ENCODE measurements at regions not wholly inside any gene's neighbourhood (a gene's known extent, or its start where the extent isn't known, plus 50 kb on each side); places are given as distances from the start of the nearest gene placed in this dataset.

DNA sequence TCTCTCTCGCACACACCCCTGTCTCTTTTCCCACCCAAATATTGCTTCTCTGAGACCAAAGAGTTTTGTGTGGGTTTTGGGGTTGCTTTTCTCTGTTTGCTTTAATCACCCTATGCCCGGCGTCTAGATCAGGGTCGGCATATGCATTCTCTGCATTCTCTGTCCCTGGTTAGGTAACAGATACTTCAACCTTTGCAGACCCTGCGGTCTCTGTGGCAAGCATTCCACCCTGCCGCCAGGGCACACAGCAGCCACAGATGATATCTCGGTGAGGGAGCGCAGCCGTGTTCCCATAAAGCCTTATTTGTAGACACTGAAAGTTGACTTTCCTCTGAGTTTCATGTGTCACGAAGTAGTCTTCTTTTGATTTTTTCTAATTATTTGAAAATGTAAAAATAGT is 110.4 kb upstream of the FZD10 start:
- no peak for TF ChIP-seq EHF (CRISPR knock-in tag; IDR thresholded peaks at IDR 0.05)
- no peak for TF ChIP-seq EP300 (IDR thresholded peaks at IDR 0.05)
- TF ChIP-seq BHLHE40 (IDR thresholded peaks at IDR 0.05; ENCODE audit: low read depth, low read length) = no peak
- TF ChIP-seq, protein P1, sequence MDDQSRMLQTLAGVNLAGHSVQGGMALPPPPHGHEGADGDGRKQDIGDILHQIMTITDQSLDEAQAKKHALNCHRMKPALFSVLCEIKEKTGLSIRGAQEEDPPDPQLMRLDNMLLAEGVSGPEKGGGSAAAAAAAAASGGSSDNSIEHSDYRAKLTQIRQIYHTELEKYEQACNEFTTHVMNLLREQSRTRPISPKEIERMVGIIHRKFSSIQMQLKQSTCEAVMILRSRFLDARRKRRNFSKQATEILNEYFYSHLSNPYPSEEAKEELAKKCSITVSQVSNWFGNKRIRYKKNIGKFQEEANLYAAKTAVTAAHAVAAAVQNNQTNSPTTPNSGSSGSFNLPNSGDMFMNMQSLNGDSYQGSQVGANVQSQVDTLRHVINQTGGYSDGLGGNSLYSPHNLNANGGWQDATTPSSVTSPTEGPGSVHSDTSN (IDR thresholded peaks at IDR 0.05) = no peak
- TF ChIP-seq, protein P2, sequence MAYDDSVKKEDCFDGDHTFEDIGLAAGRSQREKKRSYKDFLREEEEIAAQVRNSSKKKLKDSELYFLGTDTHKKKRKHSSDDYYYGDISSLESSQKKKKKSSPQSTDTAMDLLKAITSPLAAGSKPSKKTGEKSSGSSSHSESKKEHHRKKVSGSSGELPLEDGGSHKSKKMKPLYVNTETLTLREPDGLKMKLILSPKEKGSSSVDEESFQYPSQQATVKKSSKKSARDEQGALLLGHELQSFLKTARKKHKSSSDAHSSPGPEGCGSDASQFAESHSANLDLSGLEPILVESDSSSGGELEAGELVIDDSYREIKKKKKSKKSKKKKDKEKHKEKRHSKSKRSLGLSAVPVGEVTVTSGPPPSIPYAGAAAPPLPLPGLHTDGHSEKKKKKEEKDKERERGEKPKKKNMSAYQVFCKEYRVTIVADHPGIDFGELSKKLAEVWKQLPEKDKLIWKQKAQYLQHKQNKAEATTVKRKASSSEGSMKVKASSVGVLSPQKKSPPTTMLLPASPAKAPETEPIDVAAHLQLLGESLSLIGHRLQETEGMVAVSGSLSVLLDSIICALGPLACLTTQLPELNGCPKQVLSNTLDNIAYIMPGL (CRISPR knock-in tag; IDR thresholded peaks at IDR 0.05; ENCODE audit: borderline replicate concordance) = no peak
- TF ChIP-seq ZC3H11A (IDR thresholded peaks at IDR 0.05) = no peak
- TF ChIP-seq JUN (IDR thresholded peaks at IDR 0.05) = no peak
- no peak for TF ChIP-seq HOXB5 (CRISPR knock-in tag; IDR thresholded peaks at IDR 0.05)
- TF ChIP-seq HOXA7 (CRISPR knock-in tag; IDR thresholded peaks at IDR 0.05) = no peak
- no peak for TF ChIP-seq CEBPB (IDR thresholded peaks at IDR 0.05)
- no peak for TF ChIP-seq FOSL2 (IDR thresholded peaks at IDR 0.05)
- no peak for TF ChIP-seq FOSL2 (CRISPR knock-in tag; IDR thresholded peaks at IDR 0.05)
- no peak for TF ChIP-seq CHD2 (IDR thresholded peaks at IDR 0.05; ENCODE audit: low read length, partially characterized antibody)
- TF ChIP-seq HOXB13 (CRISPR knock-in tag; IDR thresholded peaks at IDR 0.05; ENCODE audit: low read depth) = no peak
- TF ChIP-seq, protein P3, sequence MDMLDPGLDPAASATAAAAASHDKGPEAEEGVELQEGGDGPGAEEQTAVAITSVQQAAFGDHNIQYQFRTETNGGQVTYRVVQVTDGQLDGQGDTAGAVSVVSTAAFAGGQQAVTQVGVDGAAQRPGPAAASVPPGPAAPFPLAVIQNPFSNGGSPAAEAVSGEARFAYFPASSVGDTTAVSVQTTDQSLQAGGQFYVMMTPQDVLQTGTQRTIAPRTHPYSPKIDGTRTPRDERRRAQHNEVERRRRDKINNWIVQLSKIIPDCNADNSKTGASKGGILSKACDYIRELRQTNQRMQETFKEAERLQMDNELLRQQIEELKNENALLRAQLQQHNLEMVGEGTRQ (IDR thresholded peaks at IDR 0.05) = no peak
- Histone ChIP-seq H3K9me3 (peaks cover 5% of the 10 kb centered on the region; the same call in 2 of the 3 replicates), H3K4me3 (no peak overlapping the region), H3K4me2 (no peak overlapping the region), H3K27ac (no peak overlapping the region), H3K4me1 (no peaks in the 10 kb centered on the region)
- WGBS (ENCODE audit: missing lambda C conversion rate) = 63% methylated on average over 10 of the region's 10 CpGs
- POLR2A ChIA-PET = no interaction called here
- no peak for DNase-seq (ENCODE audit: low read depth in 1 of 2, low spot score in 1 of 2)
- no peak for ATAC-seq
- no peak for FAIRE-seq
- CTCF ChIA-PET = no interaction called here

DNA sequence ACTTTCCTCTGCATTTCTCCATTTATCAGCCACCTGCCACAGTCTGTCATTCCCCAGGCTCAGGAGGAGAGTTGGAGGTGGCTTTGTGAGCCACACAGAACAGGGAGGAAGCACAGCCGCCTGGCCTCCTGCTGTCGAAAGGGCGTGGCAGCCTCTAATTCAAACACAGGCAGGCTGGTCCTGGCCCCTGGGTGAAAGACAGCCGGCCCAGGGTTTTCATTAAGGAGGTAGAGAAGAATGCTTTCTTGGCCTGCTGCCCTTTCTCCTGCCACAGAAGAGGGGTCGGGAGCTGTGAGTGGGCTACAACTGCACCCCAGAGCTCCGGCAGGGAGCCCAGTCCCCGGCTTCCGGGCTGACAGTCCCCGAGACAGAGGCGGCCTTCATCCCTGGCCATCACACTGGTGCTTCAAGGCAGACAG is 108.6 kb upstream of the FZD10 start:
- no peaks in the 10 kb centered on the region for H3K4me1 ChIP-seq
- no peak overlapping the region for H3K4me3 ChIP-seq
- ATAC-seq (peak; percentile 41 to 64; a peak in 3 of 6 replicates), FAIRE-seq (no peak), DNase-seq (ENCODE audit: low read depth in 1 of 2, low spot score in 1 of 2) (peak; percentile 12 to 19)
- H3K4me2 ChIP-seq = peak overlapping the region; percentile 36; the same call in 1 of the 3 replicates
- no peak overlapping the region for H3K27ac ChIP-seq
- CTCF ChIA-PET = no interaction called here
- peaks cover 5% of the 10 kb centered on the region; the same call in 2 of the 3 replicates for H3K9me3 ChIP-seq
- 12% methylated on average over 10 of the region's 10 CpGs for WGBS (ENCODE audit: missing lambda C conversion rate)
- POLR2A ChIA-PET = no interaction called here
- TF ChIP-seq, protein P4, sequence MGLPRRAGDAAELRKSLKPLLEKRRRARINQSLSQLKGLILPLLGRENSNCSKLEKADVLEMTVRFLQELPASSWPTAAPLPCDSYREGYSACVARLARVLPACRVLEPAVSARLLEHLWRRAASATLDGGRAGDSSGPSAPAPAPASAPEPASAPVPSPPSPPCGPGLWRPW (IDR thresholded peaks at IDR 0.05) = no peak
- TF ChIP-seq CBX8 (IDR thresholded peaks at IDR 0.05) (no peak), HDAC2 (IDR thresholded peaks at IDR 0.05) (no peak), JUN (IDR thresholded peaks at IDR 0.05) (no peak), ZC3H11A (IDR thresholded peaks at IDR 0.05) (no peak), MYC (IDR thresholded peaks at IDR 0.05; ENCODE audit: borderline replicate concordance, low read length) (no peak), CBX2 (IDR thresholded peaks at IDR 0.05; ENCODE audit: borderline replicate concordance, low read depth) (no peak), TFCP2L1 (CRISPR knock-in tag; IDR thresholded peaks at IDR 0.05) (no peak), NFE2L2 (conservative IDR thresholded peaks at IDR 0.05; ENCODE audit: low read length) (no peak), HEYL (CRISPR knock-in tag; IDR thresholded peaks at IDR 0.05) (no peak), CHD4 (IDR thresholded peaks at IDR 0.05; ENCODE audit: borderline replicate concordance) (no peak)
- TF ChIP-seq, protein P5, sequence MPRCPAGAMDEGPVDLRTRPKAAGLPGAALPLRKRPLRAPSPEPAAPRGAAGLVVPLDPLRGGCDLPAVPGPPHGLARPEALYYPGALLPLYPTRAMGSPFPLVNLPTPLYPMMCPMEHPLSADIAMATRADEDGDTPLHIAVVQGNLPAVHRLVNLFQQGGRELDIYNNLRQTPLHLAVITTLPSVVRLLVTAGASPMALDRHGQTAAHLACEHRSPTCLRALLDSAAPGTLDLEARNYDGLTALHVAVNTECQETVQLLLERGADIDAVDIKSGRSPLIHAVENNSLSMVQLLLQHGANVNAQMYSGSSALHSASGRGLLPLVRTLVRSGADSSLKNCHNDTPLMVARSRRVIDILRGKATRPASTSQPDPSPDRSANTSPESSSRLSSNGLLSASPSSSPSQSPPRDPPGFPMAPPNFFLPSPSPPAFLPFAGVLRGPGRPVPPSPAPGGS (IDR thresholded peaks at IDR 0.05) = no peak
- TF ChIP-seq, protein P6, sequence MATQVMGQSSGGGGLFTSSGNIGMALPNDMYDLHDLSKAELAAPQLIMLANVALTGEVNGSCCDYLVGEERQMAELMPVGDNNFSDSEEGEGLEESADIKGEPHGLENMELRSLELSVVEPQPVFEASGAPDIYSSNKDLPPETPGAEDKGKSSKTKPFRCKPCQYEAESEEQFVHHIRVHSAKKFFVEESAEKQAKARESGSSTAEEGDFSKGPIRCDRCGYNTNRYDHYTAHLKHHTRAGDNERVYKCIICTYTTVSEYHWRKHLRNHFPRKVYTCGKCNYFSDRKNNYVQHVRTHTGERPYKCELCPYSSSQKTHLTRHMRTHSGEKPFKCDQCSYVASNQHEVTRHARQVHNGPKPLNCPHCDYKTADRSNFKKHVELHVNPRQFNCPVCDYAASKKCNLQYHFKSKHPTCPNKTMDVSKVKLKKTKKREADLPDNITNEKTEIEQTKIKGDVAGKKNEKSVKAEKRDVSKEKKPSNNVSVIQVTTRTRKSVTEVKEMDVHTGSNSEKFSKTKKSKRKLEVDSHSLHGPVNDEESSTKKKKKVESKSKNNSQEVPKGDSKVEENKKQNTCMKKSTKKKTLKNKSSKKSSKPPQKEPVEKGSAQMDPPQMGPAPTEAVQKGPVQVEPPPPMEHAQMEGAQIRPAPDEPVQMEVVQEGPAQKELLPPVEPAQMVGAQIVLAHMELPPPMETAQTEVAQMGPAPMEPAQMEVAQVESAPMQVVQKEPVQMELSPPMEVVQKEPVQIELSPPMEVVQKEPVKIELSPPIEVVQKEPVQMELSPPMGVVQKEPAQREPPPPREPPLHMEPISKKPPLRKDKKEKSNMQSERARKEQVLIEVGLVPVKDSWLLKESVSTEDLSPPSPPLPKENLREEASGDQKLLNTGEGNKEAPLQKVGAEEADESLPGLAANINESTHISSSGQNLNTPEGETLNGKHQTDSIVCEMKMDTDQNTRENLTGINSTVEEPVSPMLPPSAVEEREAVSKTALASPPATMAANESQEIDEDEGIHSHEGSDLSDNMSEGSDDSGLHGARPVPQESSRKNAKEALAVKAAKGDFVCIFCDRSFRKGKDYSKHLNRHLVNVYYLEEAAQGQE (IDR thresholded peaks at IDR 0.05) = no peak
- TF ChIP-seq, protein P3 (IDR thresholded peaks at IDR 0.05) = no peak
